ENCODE measurements at regions not wholly inside any gene's neighbourhood (a gene's known extent, or its start where the extent isn't known, plus 50 kb on each side); places are given as distances from the start of the nearest gene placed in this dataset.

GRCh38 chr4:58809948-58810347 lies 1699.8 kb upstream of the IGFBP7 start:
- no peaks in the 10 kb centered on the region for H3K9me3 Mint-ChIP-seq (ENCODE audit: unreplicated experiment)
- no peak for TF ChIP-seq CTCF (IDR thresholded peaks at IDR 0.05)
- DNase-seq (ENCODE audit: extremely low spot score, unreplicated experiment) = no peak
- no peaks in the 10 kb centered on the region for H3K27me3 Mint-ChIP-seq (ENCODE audit: unreplicated experiment)
- no peak overlapping the region for H3K27ac Mint-ChIP-seq (ENCODE audit: unreplicated experiment)
- H3K4me1 Mint-ChIP-seq (ENCODE audit: unreplicated experiment) = peaks cover 8% of the 10 kb centered on the region
- H3K4me3 Mint-ChIP-seq (ENCODE audit: unreplicated experiment) = no peak overlapping the region
- H3K36me3 Mint-ChIP-seq (ENCODE audit: unreplicated experiment) = no peaks in the 10 kb centered on the region

GRCh38 chr4:58809366-58809765 lies 1699.2 kb upstream of the IGFBP7 start:
- Mint-ChIP-seq H3K36me3 (ENCODE audit: unreplicated experiment) (no peaks in the 10 kb centered on the region), H3K4me1 (ENCODE audit: unreplicated experiment) (peaks cover 8% of the 10 kb centered on the region), H3K27me3 (ENCODE audit: unreplicated experiment) (no peaks in the 10 kb centered on the region), H3K9me3 (ENCODE audit: unreplicated experiment) (no peaks in the 10 kb centered on the region), H3K27ac (ENCODE audit: unreplicated experiment) (no peak overlapping the region), H3K4me3 (ENCODE audit: unreplicated experiment) (no peak overlapping the region)
- no peak for TF ChIP-seq CTCF (IDR thresholded peaks at IDR 0.05)
- no peak for DNase-seq (ENCODE audit: extremely low spot score, unreplicated experiment)

- no peak overlapping the region for H3K27ac Mint-ChIP-seq (ENCODE audit: unreplicated experiment)
- H3K27me3 Mint-ChIP-seq (ENCODE audit: unreplicated experiment) = no peaks in the 10 kb centered on the region
- DNase-seq (ENCODE audit: extremely low spot score, unreplicated experiment) = no peak
- H3K36me3 Mint-ChIP-seq (ENCODE audit: unreplicated experiment) = no peaks in the 10 kb centered on the region
- no peaks in the 10 kb centered on the region for H3K9me3 Mint-ChIP-seq (ENCODE audit: unreplicated experiment)
- TF ChIP-seq CTCF (IDR thresholded peaks at IDR 0.05) = no peak
- peaks cover 8% of the 10 kb centered on the region for H3K4me1 Mint-ChIP-seq (ENCODE audit: unreplicated experiment)
- no peak overlapping the region for H3K4me3 Mint-ChIP-seq (ENCODE audit: unreplicated experiment)
These were observed 1698.6 kb upstream of the IGFBP7 start for GRCh38 chr4:58808817-58809216.

- no peaks in the 10 kb centered on the region for H3K36me3 Mint-ChIP-seq (ENCODE audit: unreplicated experiment)
- peaks cover 8% of the 10 kb centered on the region for H3K4me1 Mint-ChIP-seq (ENCODE audit: unreplicated experiment)
- no peak overlapping the region for H3K4me3 Mint-ChIP-seq (ENCODE audit: unreplicated experiment)
- no peak overlapping the region for H3K27ac Mint-ChIP-seq (ENCODE audit: unreplicated experiment)
- no peaks in the 10 kb centered on the region for H3K27me3 Mint-ChIP-seq (ENCODE audit: unreplicated experiment)
- H3K9me3 Mint-ChIP-seq (ENCODE audit: unreplicated experiment) = no peaks in the 10 kb centered on the region
- no peak for TF ChIP-seq CTCF (IDR thresholded peaks at IDR 0.05)
- no peak for DNase-seq (ENCODE audit: extremely low spot score, unreplicated experiment)
These were observed 1697.8 kb upstream of the IGFBP7 start for GRCh38 chr4:58807843-58808615.

GRCh38 chr4:58776627-58777026 lies 1666.4 kb upstream of the IGFBP7 start:
- no peaks in the 10 kb centered on the region for H3K9me3 Mint-ChIP-seq (ENCODE audit: unreplicated experiment)
- H3K27ac Mint-ChIP-seq (ENCODE audit: unreplicated experiment) = no peak overlapping the region
- H3K4me3 Mint-ChIP-seq (ENCODE audit: unreplicated experiment) = no peak overlapping the region
- no peaks in the 10 kb centered on the region for H3K4me1 Mint-ChIP-seq (ENCODE audit: unreplicated experiment)
- peaks cover 2% of the 10 kb centered on the region for H3K27me3 Mint-ChIP-seq (ENCODE audit: unreplicated experiment)
- TF ChIP-seq CTCF (IDR thresholded peaks at IDR 0.05) = no peak
- H3K36me3 Mint-ChIP-seq (ENCODE audit: unreplicated experiment) = no peaks in the 10 kb centered on the region
- no peak for DNase-seq (ENCODE audit: extremely low spot score, unreplicated experiment)

Measured in osteocyte (in vitro differentiated cells).